Fibroblast of villous mesenchyme (primary cell): ENCODE measurements at regions not wholly inside any gene's neighbourhood (a gene's known extent, or its start where the extent isn't known, plus 50 kb on each side); places are given as distances from the start of the nearest gene placed in this dataset.
"Not testable (repeated sequence)": the region's sequence is repeated elsewhere in the genome, so short reads cannot be mapped to it uniquely, and the experiment has no call there.

Experiments used
- DNase-seq: peaks from one replicate; pipeline ENCODE4 v3.0.0-alpha.2; 2010; ENCODE audit warnings: low read depth
- H3K4me3 ChIP-seq: 2 replicates; pipeline ENCODE4 v1.5.1; 2011; ENCODE audit warnings: low read depth, mild to moderate bottlenecking, low read length
- CTCF ChIP-seq: IDR thresholded peaks from 2 replicates; pipeline ENCODE4 v1.5.1; 2012; ENCODE audit warnings: low read depth, mild to moderate bottlenecking, low read length; ENCODE audit not compliant: insufficient read depth

GRCh38 chr5:42252306-42252705, 170.9 kb upstream of the GHR start:
- DNase-seq, result no peak

GRCh38 chr5:42259914-42260313, 163.3 kb upstream of the GHR start:
- DNase-seq, H3K4me3 ChIP-seq: not testable (repeated sequence)

More at GRCh38 chr5:42252306-42252705, 170.9 kb upstream of the GHR start:
- no peak overlapping the region for H3K4me3 ChIP-seq
- TF ChIP-seq CTCF, result no peak

- no peak overlapping the region for H3K4me3 ChIP-seq
- no peak for TF ChIP-seq CTCF
- no peak for DNase-seq
Observed at GRCh38 chr5:42267091-42267490, 156.1 kb upstream of the GHR start.

- H3K4me3 ChIP-seq, DNase-seq: not testable (repeated sequence)
Observed at GRCh38 chr5:42268170-42268569, 155.1 kb upstream of the GHR start.

GRCh38 chr5:42268630-42269029, 154.6 kb upstream of the GHR start:
- no peak overlapping the region for H3K4me3 ChIP-seq
- DNase-seq, result no peak
- no peak for TF ChIP-seq CTCF

- DNase-seq, result no peak
- H3K4me3 ChIP-seq, result no peak overlapping the region
- no peak for TF ChIP-seq CTCF
Observed at GRCh38 chr5:42270771-42271170, 152.5 kb upstream of the GHR start.

GRCh38 chr5:42274913-42275312, 148.3 kb upstream of the GHR start:
- DNase-seq, result peak; percentile 0
- no peak overlapping the region for H3K4me3 ChIP-seq
- no peak for TF ChIP-seq CTCF

- no peak for DNase-seq
Observed at GRCh38 chr5:42277293-42277692, 145.9 kb upstream of the GHR start.

More at GRCh38 chr5:42277293-42277692, 145.9 kb upstream of the GHR start:
- H3K4me3 ChIP-seq, result no peak overlapping the region
- no peak for TF ChIP-seq CTCF
